HK-2 (cell line): ENCODE measurements at regions not wholly inside any gene's neighbourhood (a gene's known extent, or its start where the extent isn't known, plus 50 kb on each side); places are given as distances from the start of the nearest gene placed in this dataset.
"Not testable (repeated sequence)": the region's sequence is repeated elsewhere in the genome, so short reads cannot be mapped to it uniquely, and the experiment has no call there.

ENCODE experiments used
- DNase-seq: peaks from one replicate; pipeline ENCODE4 v3.0.0-alpha.2; 2018; ENCODE audit not compliant: unreplicated experiment

DNA sequence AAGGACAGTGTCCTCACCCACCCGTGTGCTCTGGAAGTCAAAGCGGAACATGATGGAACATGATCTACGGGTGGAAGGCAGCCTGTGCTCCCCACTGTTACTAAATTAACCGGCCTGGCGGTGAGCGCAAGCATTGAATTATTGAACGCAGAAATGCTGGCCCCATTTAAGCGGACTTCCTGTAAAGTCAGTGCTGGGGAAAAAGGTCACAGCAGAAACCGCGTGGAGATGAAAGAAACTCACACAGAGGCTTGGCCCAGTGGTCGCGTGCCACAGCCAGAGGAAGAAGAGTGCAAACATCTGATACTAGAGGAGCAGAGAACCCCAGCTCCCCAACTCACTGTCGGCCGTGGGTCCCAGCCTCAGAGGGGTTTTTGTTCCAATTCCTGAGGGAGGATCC lies 321.2 kb downstream of the ADGRD1 start:
- no peak for DNase-seq

DNA sequence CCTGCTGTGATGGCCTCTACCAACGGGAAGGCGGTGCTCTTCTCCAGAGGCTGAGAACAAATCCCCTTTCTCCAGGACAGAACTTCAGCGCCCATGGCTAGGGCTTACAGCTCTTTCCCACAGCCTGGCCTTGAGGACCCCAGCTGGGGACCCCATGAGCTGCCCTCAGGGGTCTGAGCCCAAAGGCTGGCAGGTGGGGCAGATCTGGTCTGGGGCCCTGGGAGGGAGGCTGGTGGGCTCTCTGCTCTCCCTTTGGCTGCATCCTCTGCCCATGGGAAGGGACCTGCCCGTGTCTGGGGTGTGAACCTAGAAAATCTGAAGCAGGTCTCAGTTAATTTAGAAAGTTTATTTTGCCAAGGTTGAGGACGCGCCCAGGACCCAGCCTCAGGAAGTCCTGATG lies 322.1 kb downstream of the ADGRD1 start:
- no peak for DNase-seq

DNA sequence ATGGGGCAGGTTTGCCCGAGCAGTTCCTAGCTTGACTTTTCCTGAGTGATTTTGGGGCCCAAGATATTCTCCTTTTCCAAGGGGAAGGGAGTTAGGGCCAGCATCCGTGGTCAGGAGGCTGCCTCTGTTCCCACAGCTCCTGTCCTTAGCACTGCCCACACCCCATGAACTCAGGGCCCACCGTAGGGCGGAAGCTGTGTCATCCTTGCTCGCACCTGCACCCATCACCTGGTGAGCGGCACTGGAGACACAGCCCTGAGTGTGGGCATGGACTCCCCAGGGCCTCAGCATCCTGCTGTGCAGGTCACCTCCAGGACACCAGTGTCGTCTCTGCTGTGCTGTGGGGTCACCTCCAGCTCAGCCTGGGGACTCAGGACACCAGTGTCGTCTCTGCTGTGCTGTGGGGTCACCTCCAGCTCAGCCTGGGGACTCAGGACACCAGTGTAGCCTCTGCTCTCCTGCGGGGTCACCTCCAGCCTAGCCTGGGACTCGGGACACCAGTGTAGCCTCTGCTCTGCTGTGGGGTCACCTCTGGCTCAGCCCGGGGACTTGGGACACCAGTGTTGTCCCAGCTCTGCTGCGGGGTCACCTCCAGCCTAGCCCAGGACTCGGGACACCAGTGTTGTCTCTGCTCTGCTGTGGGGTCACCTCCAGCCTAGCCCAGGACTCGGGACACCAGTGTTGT lies 322.9 kb downstream of the ADGRD1 start:
- DNase-seq, result no peak

- DNase-seq, result not testable (repeated sequence)
Measured at GRCh38 chr12:131277186-131278091, 323.7 kb downstream of the ADGRD1 start.

DNA sequence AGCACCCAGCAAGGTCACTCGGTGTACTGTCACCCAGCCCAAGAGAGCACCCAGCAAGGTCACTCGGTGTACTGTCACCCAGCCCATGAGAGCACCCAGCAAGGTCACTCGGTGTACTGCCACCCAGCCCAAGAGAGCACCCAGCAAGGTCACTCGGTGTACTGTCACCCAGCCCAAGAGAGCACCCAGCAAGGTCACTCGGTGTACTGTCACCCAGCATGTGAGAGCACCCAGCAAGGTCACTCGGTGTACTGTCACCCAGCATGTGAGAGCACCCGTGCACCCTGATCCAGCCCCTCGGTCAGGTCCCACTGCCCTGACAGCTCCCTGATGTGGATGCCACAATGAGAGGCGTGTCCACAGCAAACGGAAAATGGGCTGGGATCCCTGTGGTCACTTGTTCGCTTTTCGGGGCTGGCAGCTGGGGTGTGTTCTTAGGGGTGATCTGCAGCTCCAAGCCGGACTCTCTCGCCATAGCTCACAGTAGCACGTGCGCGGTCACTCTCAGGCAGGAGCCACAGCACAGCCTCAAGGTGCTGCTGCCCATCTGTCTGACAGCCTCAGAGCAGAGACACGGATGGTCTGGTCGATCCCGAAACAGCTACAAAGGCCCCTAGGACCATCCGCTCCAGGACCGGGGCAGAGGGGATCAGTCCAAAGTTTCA lies 324.9 kb downstream of the ADGRD1 start:
- not testable (repeated sequence) for DNase-seq

DNA sequence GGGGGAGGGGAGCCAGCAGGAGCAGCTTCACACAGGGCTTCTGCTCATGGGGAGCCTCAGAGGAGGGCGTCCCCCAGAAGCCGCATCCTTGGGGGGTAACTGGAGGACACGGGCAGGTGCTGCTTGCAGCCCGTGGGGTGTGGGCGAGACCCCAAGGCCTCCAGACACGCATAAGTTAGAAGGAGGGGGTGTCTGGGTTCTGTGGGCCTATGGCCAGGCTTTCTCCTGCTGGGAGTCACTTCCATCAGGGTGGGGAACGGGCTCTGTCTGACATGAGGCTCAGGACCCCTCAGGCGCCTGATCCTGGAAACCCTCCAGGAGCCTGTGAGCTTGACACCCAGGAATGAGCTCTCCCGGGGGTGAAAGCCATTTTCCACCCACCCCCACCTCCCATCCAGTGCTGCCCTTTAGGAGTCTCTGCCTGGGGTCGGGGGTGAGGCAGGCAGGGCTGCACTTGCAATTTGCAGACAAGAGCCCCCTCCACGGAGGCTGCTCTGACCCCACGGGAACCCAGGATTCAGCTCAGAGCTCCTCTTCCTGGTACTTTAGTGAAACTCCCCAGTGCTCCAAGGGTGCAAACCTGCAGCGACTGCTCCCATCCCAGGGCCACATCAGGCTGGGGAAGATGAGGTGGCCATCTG lies 325.7 kb downstream of the ADGRD1 start:
- no peak for DNase-seq

DNA sequence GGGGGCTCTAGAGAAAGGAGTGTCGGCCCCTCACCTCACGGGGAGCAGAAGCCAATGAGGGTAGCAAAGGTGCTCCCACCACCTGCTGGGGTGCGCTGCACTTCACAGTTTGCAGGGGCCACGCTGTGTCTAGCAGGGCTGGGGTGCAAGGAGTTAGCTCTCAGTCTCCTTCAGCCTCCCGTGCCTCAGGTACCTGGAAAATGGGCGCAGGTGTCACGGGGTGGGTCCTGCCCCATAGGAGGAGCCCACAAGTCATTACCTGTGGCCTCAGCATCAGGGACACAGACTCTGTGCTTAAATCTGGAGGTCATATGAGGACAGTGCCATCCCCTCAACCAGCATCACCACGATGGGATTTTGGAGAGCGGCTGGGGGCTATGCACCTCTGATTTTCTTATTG lies 326.7 kb downstream of the ADGRD1 start:
- no peak for DNase-seq

GRCh38 chr12:131281016-131281415 lies 327.3 kb downstream of the ADGRD1 start:
- no peak for DNase-seq

DNA sequence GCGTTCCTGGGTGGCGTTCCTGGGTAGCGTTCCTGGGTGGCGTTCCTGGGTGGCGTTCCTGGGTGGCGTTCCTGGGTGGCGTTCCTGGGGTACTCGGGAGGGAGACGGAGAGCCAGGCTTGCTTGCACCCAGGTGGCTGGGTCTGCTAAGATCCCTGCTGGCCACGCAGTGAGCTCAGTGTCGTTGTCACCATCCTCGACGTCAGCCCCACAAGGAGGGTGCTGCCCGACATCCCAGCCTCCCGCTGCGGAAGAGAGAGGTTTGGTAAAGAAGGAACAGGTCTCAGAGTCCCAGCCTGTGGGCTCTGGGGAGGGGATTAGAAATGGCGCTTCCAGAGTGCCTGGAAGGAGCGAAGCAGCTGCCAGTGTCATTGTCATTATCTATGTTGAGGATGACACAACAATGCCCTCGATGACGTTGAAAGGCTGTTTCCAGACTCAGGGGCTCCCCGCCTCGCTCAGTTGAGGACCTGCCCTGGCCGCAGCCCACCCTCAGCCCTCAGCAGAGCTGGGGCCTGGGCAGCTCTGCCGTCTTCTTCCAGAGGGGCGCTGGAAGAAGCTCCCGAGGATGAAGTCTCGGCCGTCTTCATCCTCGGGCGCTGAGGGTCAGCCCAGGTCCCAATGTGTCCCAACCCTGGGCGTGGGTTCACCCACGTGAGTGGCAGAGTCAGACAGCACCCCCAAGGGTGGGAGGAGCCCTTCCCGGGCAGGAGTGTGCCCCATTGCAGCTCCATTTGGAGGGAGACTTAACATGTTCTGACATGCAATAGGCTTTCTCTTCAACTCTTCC lies 328.8 kb downstream of the ADGRD1 start:
- DNase-seq, result no peak

GRCh38 chr12:131283191-131283861 lies 329.6 kb downstream of the ADGRD1 start:
- DNase-seq, result no peak

GRCh38 chr12:131283862-131284825 lies 330.4 kb downstream of the ADGRD1 start:
- DNase-seq, result not testable (repeated sequence)

GRCh38 chr12:131284954-131285904 lies 331.5 kb downstream of the ADGRD1 start:
- DNase-seq, result not testable (repeated sequence)

DNA sequence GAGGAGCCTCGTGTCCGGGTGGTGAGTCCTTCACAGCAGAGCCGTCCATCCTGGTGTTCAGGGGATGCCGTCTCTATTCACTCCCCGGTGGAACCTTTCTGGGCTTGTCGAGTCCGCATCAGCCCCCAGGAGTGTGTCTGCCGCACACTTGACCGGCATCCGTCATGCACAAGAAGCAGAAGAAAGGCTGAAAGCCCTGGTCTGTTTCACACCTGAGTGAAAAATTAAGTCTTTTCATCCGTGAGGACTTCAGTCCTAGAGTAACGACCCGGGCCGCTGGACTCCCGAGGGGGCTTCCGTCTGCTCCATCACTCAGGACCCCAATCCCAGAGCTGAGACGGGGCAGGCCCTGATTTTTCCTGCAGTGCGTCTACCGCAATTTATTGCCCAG lies 332.2 kb downstream of the ADGRD1 start:
- DNase-seq, result not testable (repeated sequence)

DNA sequence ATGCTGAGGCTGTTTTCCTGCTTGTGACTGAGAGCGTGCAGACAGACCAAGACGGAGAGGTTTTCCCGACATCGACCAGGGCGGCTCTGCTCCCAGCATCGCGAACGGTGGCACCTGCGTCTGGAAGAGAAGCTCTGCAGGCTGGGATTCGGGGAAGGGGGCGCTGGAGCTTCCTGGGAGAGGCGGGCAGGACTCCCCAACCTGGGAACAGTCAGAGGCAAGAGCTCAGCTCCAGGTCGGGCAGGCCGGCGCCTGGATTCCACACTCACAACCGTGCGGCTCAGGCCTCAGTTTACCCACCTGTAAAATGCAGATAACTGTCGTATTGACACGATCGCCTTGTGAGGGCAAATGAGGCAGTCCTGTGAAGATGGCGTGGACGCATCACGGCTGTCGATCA lies 332.6 kb downstream of the ADGRD1 start:
- not testable (repeated sequence) for DNase-seq

GRCh38 chr12:131287015-131287937 lies 333.6 kb downstream of the ADGRD1 start:
- DNase-seq, result no peak

- DNase-seq, result no peak
Measured at GRCh38 chr12:131287938-131288764, 334.4 kb downstream of the ADGRD1 start.
